Fibroblast of lung (primary cell): ENCODE measurements at regions not wholly inside any gene's neighbourhood (a gene's known extent, or its start where the extent isn't known, plus 50 kb on each side); places are given as distances from the start of the nearest gene placed in this dataset.

Experiments
- DNase-seq, 2 donors: peaks; one replicate each; pipeline versions ENCODE4 v3.0.0 to v3.0.0-alpha.2; 2010; ENCODE audit warnings: low read depth in 2 of 2
- H2AFZ ChIP-seq: 2 replicates; pipeline ENCODE4 v1.5.1; 2012; ENCODE audit warnings: low read length, control low read depth, inconsistent platforms
- H3K27ac ChIP-seq: 2 replicates; pipeline ENCODE4 v1.5.1; 2011; ENCODE audit warnings: low read length, control low read depth; ENCODE audit not compliant: insufficient read depth
- H3K27me3 ChIP-seq: 2 replicates; pipeline ENCODE4 v1.5.1; 2011; ENCODE audit warnings: mild to moderate bottlenecking, low read length; ENCODE audit not compliant: control insufficient read depth, insufficient read depth
- H3K36me3 ChIP-seq: 2 replicates; pipeline ENCODE4 v1.5.1; 2011; ENCODE audit warnings: low read length; ENCODE audit not compliant: control insufficient read depth, insufficient read depth
- H3K4me1 ChIP-seq: 2 replicates; pipeline ENCODE4 v1.5.1; 2011; ENCODE audit warnings: low read length; ENCODE audit not compliant: control insufficient read depth, insufficient read depth; ENCODE audit errors: extremely low read depth
- H3K4me2 ChIP-seq: 2 replicates; pipeline ENCODE4 v1.5.1; 2011; ENCODE audit warnings: low read length, control low read depth; ENCODE audit not compliant: insufficient read depth; ENCODE audit errors: extremely low read depth
- H3K4me3 ChIP-seq, 4 experiments: fragments of 200-600 bp in 1 of 4; sonication (generic) in 1 of 4; replicated peaks in 1 of 4; 2 replicates each; pipeline ENCODE4 v1.5.1; 2011 to 2016; ENCODE audit warnings: low read length in 4 of 4, low read depth in 3 of 4, mild to moderate bottlenecking in 3 of 4, control low read depth in 2 of 4, inconsistent platforms in 1 of 4, mixed read lengths in 1 of 4; ENCODE audit not compliant: insufficient read depth in 1 of 4; ENCODE audit errors: control extremely low read depth in 1 of 4
- H3K79me2 ChIP-seq: 2 replicates; pipeline ENCODE4 v1.5.1; 2012; ENCODE audit warnings: mild to moderate bottlenecking, low read length, inconsistent platforms; ENCODE audit not compliant: control insufficient read depth, insufficient read depth
- H3K9ac ChIP-seq: 2 replicates; pipeline ENCODE4 v1.5.1; 2011; ENCODE audit warnings: mild to moderate bottlenecking, low read length, control low read depth; ENCODE audit not compliant: insufficient read depth
- H3K9me3 ChIP-seq: 2 replicates; pipeline ENCODE4 v1.5.1; 2012; ENCODE audit warnings: low read depth, low read length; ENCODE audit not compliant: control insufficient read depth, insufficient read depth
- H4K20me1 ChIP-seq: 2 replicates; pipeline ENCODE4 v1.5.1; 2011; ENCODE audit warnings: low read length; ENCODE audit not compliant: control insufficient read depth, insufficient read depth; ENCODE audit errors: extremely low read depth
- EZH2 ChIP-seq: IDR thresholded peaks from 2 replicates; pipeline ENCODE4 v1.5.1; 2012; ENCODE audit warnings: low read length, control low read depth, mild to moderate bottlenecking; ENCODE audit errors: missing control alignments
- TF ChIP-seq, protein P1 (sequence below), 2 donors: IDR thresholded peaks in 1 of 2; conservative IDR thresholded peaks in 1 of 2; 1 replicate in 1 of 2; 2 replicates in 1 of 2; pipeline ENCODE4 v1.5.1; 2011 to 2012; ENCODE audit warnings: low read length in 2 of 2, control low read depth in 1 of 2, inconsistent platforms in 1 of 2, low read depth in 1 of 2, mild to moderate bottlenecking in 1 of 2

- Histone ChIP-seq H3K79me2 (no peaks in the 10 kb centered on the region), H3K27ac (no peak overlapping the region), H2AFZ (no peak overlapping the region), H3K9me3 (no peaks in the 10 kb centered on the region), H3K4me2 (no peak overlapping the region), H3K4me3 (no peak overlapping the region), H3K36me3 (no peaks in the 10 kb centered on the region), H3K9ac (no peak overlapping the region), H4K20me1 (no peaks in the 10 kb centered on the region), H3K4me1 (no peaks in the 10 kb centered on the region), H3K27me3 (no peaks in the 10 kb centered on the region)
- DNase-seq, result peak in 1 of 2 donors; percentile 49
- TF ChIP-seq, protein P1, sequence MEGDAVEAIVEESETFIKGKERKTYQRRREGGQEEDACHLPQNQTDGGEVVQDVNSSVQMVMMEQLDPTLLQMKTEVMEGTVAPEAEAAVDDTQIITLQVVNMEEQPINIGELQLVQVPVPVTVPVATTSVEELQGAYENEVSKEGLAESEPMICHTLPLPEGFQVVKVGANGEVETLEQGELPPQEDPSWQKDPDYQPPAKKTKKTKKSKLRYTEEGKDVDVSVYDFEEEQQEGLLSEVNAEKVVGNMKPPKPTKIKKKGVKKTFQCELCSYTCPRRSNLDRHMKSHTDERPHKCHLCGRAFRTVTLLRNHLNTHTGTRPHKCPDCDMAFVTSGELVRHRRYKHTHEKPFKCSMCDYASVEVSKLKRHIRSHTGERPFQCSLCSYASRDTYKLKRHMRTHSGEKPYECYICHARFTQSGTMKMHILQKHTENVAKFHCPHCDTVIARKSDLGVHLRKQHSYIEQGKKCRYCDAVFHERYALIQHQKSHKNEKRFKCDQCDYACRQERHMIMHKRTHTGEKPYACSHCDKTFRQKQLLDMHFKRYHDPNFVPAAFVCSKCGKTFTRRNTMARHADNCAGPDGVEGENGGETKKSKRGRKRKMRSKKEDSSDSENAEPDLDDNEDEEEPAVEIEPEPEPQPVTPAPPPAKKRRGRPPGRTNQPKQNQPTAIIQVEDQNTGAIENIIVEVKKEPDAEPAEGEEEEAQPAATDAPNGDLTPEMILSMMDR (conservative IDR thresholded peaks at IDR 0.05 in 1 of 2, IDR thresholded peaks at IDR 0.05 in 1 of 2; ENCODE audit: low read depth in 1 of 2, low read length in 2 of 2), result no peak
- no peak for TF ChIP-seq EZH2
These were observed 189.9 kb downstream of the SPRY2 start for GRCh38 chr13:80151016-80151415.

- no peak overlapping the region for H3K27ac ChIP-seq
- H2AFZ ChIP-seq, result no peak overlapping the region
- no peaks in the 10 kb centered on the region for H4K20me1 ChIP-seq
- no peak overlapping the region for H3K9ac ChIP-seq
- H3K36me3 ChIP-seq, result no peaks in the 10 kb centered on the region
- H3K4me1 ChIP-seq, result no peaks in the 10 kb centered on the region
- DNase-seq, result no peak
- no peaks in the 10 kb centered on the region for H3K9me3 ChIP-seq
- TF ChIP-seq, protein P1 (conservative IDR thresholded peaks at IDR 0.05 in 1 of 2, IDR thresholded peaks at IDR 0.05 in 1 of 2; ENCODE audit: low read depth in 1 of 2, low read length in 2 of 2), result no peak
- no peak for TF ChIP-seq EZH2
- no peaks in the 10 kb centered on the region for H3K27me3 ChIP-seq
- no peak overlapping the region for H3K4me2 ChIP-seq
- no peaks in the 10 kb centered on the region for H3K79me2 ChIP-seq
- no peak overlapping the region for H3K4me3 ChIP-seq
These were observed 191.2 kb downstream of the SPRY2 start for GRCh38 chr13:80149736-80150135.

GRCh38 chr13:80145171-80145690 is 195.7 kb downstream of the SPRY2 start:
- H3K36me3 ChIP-seq, result no peaks in the 10 kb centered on the region
- H3K9me3 ChIP-seq, result no peaks in the 10 kb centered on the region
- no peak overlapping the region for H3K27ac ChIP-seq
- no peak overlapping the region for H3K4me3 ChIP-seq
- no peak overlapping the region for H3K9ac ChIP-seq
- H3K4me2 ChIP-seq, result no peak overlapping the region
- H2AFZ ChIP-seq, result no peak overlapping the region
- H3K4me1 ChIP-seq, result peaks cover 4% of the 10 kb centered on the region
- DNase-seq, result no peak
- no peaks in the 10 kb centered on the region for H4K20me1 ChIP-seq
- H3K79me2 ChIP-seq, result no peaks in the 10 kb centered on the region
- H3K27me3 ChIP-seq, result no peaks in the 10 kb centered on the region
- TF ChIP-seq EZH2, result no peak
- TF ChIP-seq, protein P1 (conservative IDR thresholded peaks at IDR 0.05 in 1 of 2, IDR thresholded peaks at IDR 0.05 in 1 of 2; ENCODE audit: low read depth in 1 of 2, low read length in 2 of 2), result no peak
